DMS114 treated with DMSO at 0.1 percent for 48 hours (cell line): ENCODE measurements at regions not wholly inside any gene's neighbourhood (a gene's known extent, or its start where the extent isn't known, plus 50 kb on each side); places are given as distances from the start of the nearest gene placed in this dataset.
"Not testable (repeated sequence)": the region's sequence is repeated elsewhere in the genome, so short reads cannot be mapped to it uniquely, and the experiment has no call there.

Experiments
- DNase-seq: peaks from one replicate; lab custom pipeline; 2025; ENCODE audit not compliant: unreplicated experiment; lab: John Stamatoyannopoulos, UW

- no peak for DNase-seq
Observed at GRCh38 chr6:140372064-140372463, 997.6 kb upstream of the CITED2 start.

GRCh38 chr6:140370976-140371870, 996.8 kb upstream of the CITED2 start:
- no peak for DNase-seq

GRCh38 chr6:140370441-140370840, 996.0 kb upstream of the CITED2 start:
- no peak for DNase-seq

- DNase-seq: no peak
Observed at GRCh38 chr6:140366991-140367390, 992.5 kb upstream of the CITED2 start.

GRCh38 chr6:140364916-140365315, 990.5 kb upstream of the CITED2 start:
- DNase-seq: no peak

GRCh38 chr6:140360651-140361050, 986.2 kb upstream of the CITED2 start:
- no peak for DNase-seq

- no peak for DNase-seq
Observed at GRCh38 chr6:140355476-140355875, 981.0 kb upstream of the CITED2 start.

- no peak for DNase-seq
Observed at GRCh38 chr6:140354296-140354695, 979.8 kb upstream of the CITED2 start.

- no peak for DNase-seq
Observed at GRCh38 chr6:140353536-140353935, 979.1 kb upstream of the CITED2 start.

GRCh38 chr6:140346428-140346827, 972.0 kb upstream of the CITED2 start:
- peak; percentile 47 for DNase-seq

GRCh38 chr6:140345935-140346334, 971.5 kb upstream of the CITED2 start:
- DNase-seq: no peak

- peak; percentile 40 for DNase-seq
Observed at GRCh38 chr6:140344142-140344913, 969.9 kb upstream of the CITED2 start.

GRCh38 chr6:140343128-140343527, 968.7 kb upstream of the CITED2 start:
- DNase-seq: no peak

GRCh38 chr6:140341272-140341671, 966.8 kb upstream of the CITED2 start:
- no peak for DNase-seq

GRCh38 chr6:140340795-140341194, 966.3 kb upstream of the CITED2 start:
- DNase-seq: no peak

- not testable (repeated sequence) for DNase-seq
Observed at GRCh38 chr6:140339084-140339483, 964.6 kb upstream of the CITED2 start.

GRCh38 chr6:140321891-140322290, 947.4 kb upstream of the CITED2 start:
- DNase-seq: no peak

GRCh38 chr6:140320081-140321080, 945.9 kb upstream of the CITED2 start:
- DNase-seq: no peak

- no peak for DNase-seq
Observed at GRCh38 chr6:140319209-140319608, 944.8 kb upstream of the CITED2 start.

- DNase-seq: no peak
Observed at GRCh38 chr6:140318408-140318807, 944.0 kb upstream of the CITED2 start.

- no peak for DNase-seq
Observed at GRCh38 chr6:140317950-140318349, 943.5 kb upstream of the CITED2 start.
